Stimulated activated naive CD8-positive, alpha-beta T cell treated with anti-CD3 and anti-CD28 coated beads, Interleukin-15, amount 100 ng/mL, for 72 hours (primary cell): ENCODE measurements at regions not wholly inside any gene's neighbourhood (a gene's known extent, or its start where the extent isn't known, plus 50 kb on each side); places are given as distances from the start of the nearest gene placed in this dataset.
"Not testable (repeated sequence)": the region's sequence is repeated elsewhere in the genome, so short reads cannot be mapped to it uniquely, and the experiment has no call there.

Experiments
- ATAC-seq: fragments of 150-1000 bp; cut with Tn5 transposase; 2 replicates; pipeline ENCODE4 v1.10.0; 2021; ENCODE audit warnings: mild to moderate bottlenecking, moderate library complexity
- DNase-seq, 2 donors: peaks; one replicate each; pipeline ENCODE4 v3.0.0; 2021 to 2022
- H3K27ac Mint-ChIP-seq, 2 donors: one replicate each; pipeline ENCODE4 v1.8.0; 2022; ENCODE audit warnings: mild to moderate bottlenecking in 2 of 2, mixed read lengths in 2 of 2, moderate library complexity in 2 of 2
- H3K27me3 Mint-ChIP-seq: one replicate; pipeline ENCODE4 v1.8.0; 2022; ENCODE audit warnings: mixed read lengths
- H3K4me1 Mint-ChIP-seq: one replicate; pipeline ENCODE4 v1.8.0; 2022; ENCODE audit warnings: mild to moderate bottlenecking, mixed read lengths
- H3K4me3 Mint-ChIP-seq, 2 donors: one replicate each; pipeline ENCODE4 v1.8.0; 2022; ENCODE audit warnings: mild to moderate bottlenecking in 2 of 2, mixed read lengths in 2 of 2, moderate library complexity in 1 of 2
- H3K9me3 Mint-ChIP-seq, 2 donors: one replicate each; pipeline ENCODE4 v1.8.0; 2022; ENCODE audit warnings: mixed read lengths in 2 of 2

- no peaks in the 10 kb centered on the region for H3K27me3 Mint-ChIP-seq
- no peak overlapping the region for H3K27ac Mint-ChIP-seq
- DNase-seq (no peak), ATAC-seq (no peak)
- peaks cover 0 to 7% of the 10 kb centered on the region in 2 donors for H3K9me3 Mint-ChIP-seq
- H3K4me3 Mint-ChIP-seq, result no peak overlapping the region
- no peaks in the 10 kb centered on the region for H3K4me1 Mint-ChIP-seq
Measured at GRCh38 chr12:38016602-38017001, 300.0 kb upstream of the ALG10B start.

GRCh38 chr12:38025916-38026315 lies 290.7 kb upstream of the ALG10B start:
- no peak for ATAC-seq
- Mint-ChIP-seq H3K27me3 (no peaks in the 10 kb centered on the region), H3K9me3 (peaks cover 0 to 23% of the 10 kb centered on the region in 2 donors), H3K27ac (no peak overlapping the region), H3K4me3 (no peak overlapping the region), H3K4me1 (no peaks in the 10 kb centered on the region)
- DNase-seq, result no peak

GRCh38 chr12:38053113-38053512 lies 263.5 kb upstream of the ALG10B start:
- no peaks in the 10 kb centered on the region for H3K27me3 Mint-ChIP-seq
- no peaks in the 10 kb centered on the region for H3K4me1 Mint-ChIP-seq
- DNase-seq (no peak), ATAC-seq (no peak)
- no peak overlapping the region for H3K4me3 Mint-ChIP-seq
- H3K9me3 Mint-ChIP-seq, result peaks cover 19 to 28% of the 10 kb centered on the region in 2 donors
- no peak overlapping the region for H3K27ac Mint-ChIP-seq

- Mint-ChIP-seq H3K27me3 (no peaks in the 10 kb centered on the region), H3K27ac (no peak overlapping the region), H3K9me3 (peaks cover 12 to 28% of the 10 kb centered on the region in 2 donors), H3K4me1 (no peaks in the 10 kb centered on the region), H3K4me3 (no peak overlapping the region)
- no peak for DNase-seq
- no peak for ATAC-seq
Measured at GRCh38 chr12:38053655-38054464, 262.7 kb upstream of the ALG10B start.

GRCh38 chr12:38056701-38057689 lies 259.6 kb upstream of the ALG10B start:
- ATAC-seq, result no peak
- Mint-ChIP-seq H3K27me3 (no peaks in the 10 kb centered on the region), H3K9me3 (peaks cover 11 to 32% of the 10 kb centered on the region in 2 donors), H3K27ac (no peak overlapping the region), H3K4me1 (no peaks in the 10 kb centered on the region), H3K4me3 (no peak overlapping the region)
- no peak for DNase-seq

- Mint-ChIP-seq H3K4me1 (no peaks in the 10 kb centered on the region), H3K4me3 (no peak overlapping the region), H3K9me3 (peaks cover 5 to 9% of the 10 kb centered on the region in 2 donors), H3K27me3 (no peaks in the 10 kb centered on the region), H3K27ac (no peak overlapping the region)
- DNase-seq (no peak), ATAC-seq (no peak)
Measured at GRCh38 chr12:38099686-38100085, 216.9 kb upstream of the ALG10B start.

- ATAC-seq (no peak), DNase-seq (no peak)
- no peak overlapping the region for H3K27ac Mint-ChIP-seq
- peaks cover 5 to 9% of the 10 kb centered on the region in 2 donors for H3K9me3 Mint-ChIP-seq
- no peak overlapping the region for H3K4me3 Mint-ChIP-seq
- no peaks in the 10 kb centered on the region for H3K4me1 Mint-ChIP-seq
- H3K27me3 Mint-ChIP-seq, result no peaks in the 10 kb centered on the region
Measured at GRCh38 chr12:38101753-38102152, 214.8 kb upstream of the ALG10B start.

GRCh38 chr12:38102197-38102596 lies 214.4 kb upstream of the ALG10B start:
- Mint-ChIP-seq H3K27ac (no peak overlapping the region), H3K27me3 (no peaks in the 10 kb centered on the region), H3K9me3 (peaks cover 5 to 9% of the 10 kb centered on the region in 2 donors), H3K4me1 (no peaks in the 10 kb centered on the region), H3K4me3 (no peak overlapping the region)
- DNase-seq (no peak), ATAC-seq (no peak)

GRCh38 chr12:38110026-38110699 lies 206.4 kb upstream of the ALG10B start:
- H3K4me1 Mint-ChIP-seq, result no peaks in the 10 kb centered on the region
- DNase-seq, result no peak

GRCh38 chr12:38113991-38114390 lies 202.6 kb upstream of the ALG10B start:
- no peak overlapping the region for H3K27ac Mint-ChIP-seq
- no peaks in the 10 kb centered on the region for H3K4me1 Mint-ChIP-seq
- H3K4me3 Mint-ChIP-seq, result no peak overlapping the region
- DNase-seq (no peak), ATAC-seq (no peak)
- no peaks in the 10 kb centered on the region for H3K27me3 Mint-ChIP-seq
- peaks cover 6 to 8% of the 10 kb centered on the region in 2 donors for H3K9me3 Mint-ChIP-seq

More at GRCh38 chr12:38110026-38110699, 206.4 kb upstream of the ALG10B start:
- no peak overlapping the region for H3K27ac Mint-ChIP-seq
- H3K4me3 Mint-ChIP-seq, result no peak overlapping the region
- no peaks in the 10 kb centered on the region for H3K27me3 Mint-ChIP-seq
- no peak for ATAC-seq
- no peaks in the 10 kb centered on the region for H3K9me3 Mint-ChIP-seq

- no peak overlapping the region for H3K27ac Mint-ChIP-seq
- H3K27me3 Mint-ChIP-seq, result no peaks in the 10 kb centered on the region
- H3K4me1 Mint-ChIP-seq, result no peaks in the 10 kb centered on the region
- peaks cover 6 to 8% of the 10 kb centered on the region in 2 donors for H3K9me3 Mint-ChIP-seq
- H3K4me3 Mint-ChIP-seq, result no peak overlapping the region
- no peak for DNase-seq
- ATAC-seq, result no peak
Measured at GRCh38 chr12:38116968-38117367, 199.6 kb upstream of the ALG10B start.

GRCh38 chr12:38118632-38119031 lies 197.9 kb upstream of the ALG10B start:
- Mint-ChIP-seq H3K4me1 (no peaks in the 10 kb centered on the region), H3K4me3 (no peak overlapping the region), H3K27me3 (no peaks in the 10 kb centered on the region), H3K9me3 (peaks cover 6 to 8% of the 10 kb centered on the region in 2 donors), H3K27ac (no peak overlapping the region)
- DNase-seq (no peak), ATAC-seq (no peak)

GRCh38 chr12:38120438-38120837 lies 196.1 kb upstream of the ALG10B start:
- H3K27me3 Mint-ChIP-seq, result no peaks in the 10 kb centered on the region
- H3K4me1 Mint-ChIP-seq, result no peaks in the 10 kb centered on the region
- H3K4me3 Mint-ChIP-seq, result no peak overlapping the region
- DNase-seq (no peak), ATAC-seq (no peak)
- H3K27ac Mint-ChIP-seq, result no peak overlapping the region
- peaks cover 6 to 15% of the 10 kb centered on the region in 2 donors for H3K9me3 Mint-ChIP-seq

- peaks cover 6 to 15% of the 10 kb centered on the region in 2 donors for H3K9me3 Mint-ChIP-seq
- H3K27ac Mint-ChIP-seq, H3K4me3 Mint-ChIP-seq, ATAC-seq, H3K27me3 Mint-ChIP-seq, H3K4me1 Mint-ChIP-seq, DNase-seq: not testable (repeated sequence)
Measured at GRCh38 chr12:38123028-38123427, 193.5 kb upstream of the ALG10B start.

GRCh38 chr12:38123566-38124246 lies 192.9 kb upstream of the ALG10B start:
- no peak overlapping the region for H3K4me3 Mint-ChIP-seq
- H3K27me3 Mint-ChIP-seq, result no peaks in the 10 kb centered on the region
- H3K27ac Mint-ChIP-seq, result no peak overlapping the region
- ATAC-seq (no peak), DNase-seq (no peak)
- no peaks in the 10 kb centered on the region for H3K4me1 Mint-ChIP-seq
- H3K9me3 Mint-ChIP-seq, result peaks cover 2 to 10% of the 10 kb centered on the region in 2 donors
